ENCODE measurements at regions not wholly inside any gene's neighbourhood (a gene's known extent, or its start where the extent isn't known, plus 50 kb on each side); places are given as distances from the start of the nearest gene placed in this dataset.

DNA sequence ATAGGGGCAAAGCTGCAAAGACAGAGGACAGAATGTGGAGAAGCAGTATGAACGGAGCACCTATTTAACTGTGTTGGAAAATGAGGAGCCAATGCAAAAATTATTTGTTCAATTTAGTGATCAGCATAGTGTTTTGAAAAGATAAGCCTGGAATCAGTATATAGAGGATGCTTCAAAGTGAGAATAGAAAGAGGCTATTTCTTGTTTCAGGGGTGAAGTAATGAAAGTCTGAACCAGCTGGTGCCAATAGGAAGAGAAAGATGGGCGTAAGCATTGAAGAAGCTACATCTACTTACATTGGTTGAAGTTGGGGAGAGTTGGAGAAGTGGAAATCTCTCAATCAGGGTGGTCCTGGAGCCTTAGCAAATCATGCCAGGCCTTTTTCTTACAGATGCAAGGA lies 77.3 kb upstream of the SLC38A4 start:
- intact Hi-C loops (cut with micrococcal nuclease; ENCODE audit: unreplicated experiment), result no loop called here
- 28% methylated on average over 2 of the region's 2 CpGs for WGBS (ENCODE audit: low lambda C conversion rate)
- TF ChIP-seq ARID3A (IDR thresholded peaks at IDR 0.05; ENCODE audit: low read depth, low read length), result no peak
- no peak for TF ChIP-seq RNF2 (conservative IDR thresholded peaks at IDR 0.05; ENCODE audit: low read depth)
- TF ChIP-seq KAT7 (CRISPR knock-in tag; IDR thresholded peaks at IDR 0.05; ENCODE audit: borderline replicate concordance), result no peak
- FAIRE-seq, result no peak
- no peaks in the 10 kb centered on the region for H3K36me3 ChIP-seq (replicated peaks in 1 of 2; ENCODE audit: control insufficient read depth in 1 of 2, insufficient read depth in 2 of 2, low read length in 2 of 2)
- no peak for ATAC-seq
- H3K9ac ChIP-seq (ENCODE audit: insufficient read depth, low read depth, low read length), result no peak overlapping the region
- H3K27me3 ChIP-seq (ENCODE audit: control insufficient read depth in 1 of 2, insufficient read depth in 2 of 2, low read length in 2 of 2), result no peaks in the 10 kb centered on the region
- no peaks in the 10 kb centered on the region for H3K4me1 ChIP-seq (ENCODE audit: insufficient read depth, low read length)
- H4K20me1 ChIP-seq (ENCODE audit: insufficient read depth, low read length), result no peaks in the 10 kb centered on the region
- no peak for DNase-seq (ENCODE audit: low spot score)
- no peak overlapping the region for H3K4me2 ChIP-seq (ENCODE audit: low read depth, low read length)
- H3K4me3 ChIP-seq (replicated peaks in 1 of 3; ENCODE audit: insufficient read depth in 1 of 3, low read depth in 2 of 3, low read length in 3 of 3), result no peak overlapping the region
- no peak overlapping the region for H2AFZ ChIP-seq (ENCODE audit: low read length)
- H3K9me3 ChIP-seq (ENCODE audit: low read length), result no peaks in the 10 kb centered on the region
- in situ Hi-C loops (cut with HindIII; ENCODE audit: extremely low pct_ligation_motif_present, low pct_unique_long_range_greater_than_20kb), result no loop called here
- CTCF ChIA-PET (ENCODE audit: low intra/inter-chr PET ratio, low total read pairs), result no interaction called here
- no TSS peak for BruUV-seq (replicated peaks)
- POLR2A ChIA-PET, result no interaction called here
- H3K79me2 ChIP-seq (ENCODE audit: insufficient read depth, low read length), result no peaks in the 10 kb centered on the region
- no peak overlapping the region for H3K27ac ChIP-seq (ENCODE audit: extremely low read length, insufficient read depth, low read length)

DNA sequence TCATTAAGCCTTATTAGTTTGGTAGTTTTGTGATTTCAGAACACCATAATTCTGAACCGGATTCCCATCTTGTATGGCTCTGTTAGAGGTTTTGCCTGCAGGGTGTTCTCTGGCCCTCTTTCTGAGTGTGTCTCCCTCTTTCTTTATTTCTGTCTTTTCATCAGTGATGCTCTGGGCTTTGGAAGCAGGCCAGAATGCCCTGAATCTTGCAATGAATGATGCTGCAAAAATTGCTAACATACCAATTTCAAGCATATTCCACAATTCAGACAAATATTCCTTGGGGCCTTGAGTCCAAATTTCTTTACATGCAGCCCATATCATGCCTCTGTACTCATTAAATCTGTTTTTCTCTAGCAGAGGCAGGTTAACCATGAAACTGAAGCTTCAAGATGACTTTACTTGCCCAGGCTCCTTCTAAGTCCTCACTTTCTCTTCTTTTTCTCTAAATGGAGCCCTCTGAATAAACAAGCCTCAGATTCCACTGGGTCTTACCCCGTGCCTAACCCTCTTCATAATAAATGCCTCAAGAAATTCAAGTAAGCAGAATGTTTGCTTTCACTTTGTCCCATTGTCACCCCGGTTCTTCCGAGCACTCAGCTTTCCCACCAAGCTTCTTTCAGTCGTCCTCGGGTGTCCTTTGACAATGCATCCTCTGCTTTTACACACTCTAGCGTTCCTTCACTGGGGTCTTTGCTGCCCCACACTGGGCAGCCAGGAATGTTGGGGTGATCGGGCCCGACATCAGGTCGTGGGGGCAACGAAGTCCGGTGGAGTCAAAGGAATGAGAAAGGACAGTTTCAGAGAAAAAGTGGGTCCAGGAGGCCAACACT lies 78.8 kb upstream of the SLC38A4 start:
- Histone ChIP-seq H3K4me1 (ENCODE audit: insufficient read depth, low read length) (no peaks in the 10 kb centered on the region), H3K27me3 (ENCODE audit: control insufficient read depth in 1 of 2, insufficient read depth in 2 of 2, low read length in 2 of 2) (no peaks in the 10 kb centered on the region), H4K20me1 (ENCODE audit: insufficient read depth, low read length) (no peaks in the 10 kb centered on the region), H3K79me2 (ENCODE audit: insufficient read depth, low read length) (no peaks in the 10 kb centered on the region), H3K4me3 (replicated peaks in 1 of 3; ENCODE audit: insufficient read depth in 1 of 3, low read depth in 2 of 3, low read length in 3 of 3) (no peak overlapping the region), H3K36me3 (replicated peaks in 1 of 2; ENCODE audit: control insufficient read depth in 1 of 2, insufficient read depth in 2 of 2, low read length in 2 of 2) (no peaks in the 10 kb centered on the region), H3K9me3 (ENCODE audit: low read length) (no peaks in the 10 kb centered on the region), H3K27ac (ENCODE audit: extremely low read length, insufficient read depth, low read length) (no peak overlapping the region), H2AFZ (ENCODE audit: low read length) (no peak overlapping the region), H3K4me2 (ENCODE audit: low read depth, low read length) (no peak overlapping the region), H3K9ac (ENCODE audit: insufficient read depth, low read depth, low read length) (no peak overlapping the region)
- WGBS (ENCODE audit: low lambda C conversion rate), result 64% methylated on average over 12 of the region's 12 CpGs
- DNase-seq (ENCODE audit: low spot score) (no peak), ATAC-seq (no peak), FAIRE-seq (no peak)
- CTCF ChIA-PET (ENCODE audit: low intra/inter-chr PET ratio, low total read pairs), result no interaction called here
- POLR2A ChIA-PET, result no interaction called here
- intact Hi-C loops (cut with micrococcal nuclease; ENCODE audit: unreplicated experiment) (no loop called here), in situ Hi-C loops (cut with HindIII; ENCODE audit: extremely low pct_ligation_motif_present, low pct_unique_long_range_greater_than_20kb) (no loop called here)
- no TSS peak for BruUV-seq (replicated peaks)
- TF ChIP-seq KDM6A (CRISPR knock-in tag; IDR thresholded peaks at IDR 0.05; ENCODE audit: low read depth) (no peak), GRHL1 (CRISPR knock-in tag; conservative IDR thresholded peaks at IDR 0.05) (no peak), ZSCAN25 (CRISPR knock-in tag; IDR thresholded peaks at IDR 0.05) (no peak), IKZF5 (CRISPR knock-in tag; IDR thresholded peaks at IDR 0.05) (no peak)
- TF ChIP-seq, protein P1, sequence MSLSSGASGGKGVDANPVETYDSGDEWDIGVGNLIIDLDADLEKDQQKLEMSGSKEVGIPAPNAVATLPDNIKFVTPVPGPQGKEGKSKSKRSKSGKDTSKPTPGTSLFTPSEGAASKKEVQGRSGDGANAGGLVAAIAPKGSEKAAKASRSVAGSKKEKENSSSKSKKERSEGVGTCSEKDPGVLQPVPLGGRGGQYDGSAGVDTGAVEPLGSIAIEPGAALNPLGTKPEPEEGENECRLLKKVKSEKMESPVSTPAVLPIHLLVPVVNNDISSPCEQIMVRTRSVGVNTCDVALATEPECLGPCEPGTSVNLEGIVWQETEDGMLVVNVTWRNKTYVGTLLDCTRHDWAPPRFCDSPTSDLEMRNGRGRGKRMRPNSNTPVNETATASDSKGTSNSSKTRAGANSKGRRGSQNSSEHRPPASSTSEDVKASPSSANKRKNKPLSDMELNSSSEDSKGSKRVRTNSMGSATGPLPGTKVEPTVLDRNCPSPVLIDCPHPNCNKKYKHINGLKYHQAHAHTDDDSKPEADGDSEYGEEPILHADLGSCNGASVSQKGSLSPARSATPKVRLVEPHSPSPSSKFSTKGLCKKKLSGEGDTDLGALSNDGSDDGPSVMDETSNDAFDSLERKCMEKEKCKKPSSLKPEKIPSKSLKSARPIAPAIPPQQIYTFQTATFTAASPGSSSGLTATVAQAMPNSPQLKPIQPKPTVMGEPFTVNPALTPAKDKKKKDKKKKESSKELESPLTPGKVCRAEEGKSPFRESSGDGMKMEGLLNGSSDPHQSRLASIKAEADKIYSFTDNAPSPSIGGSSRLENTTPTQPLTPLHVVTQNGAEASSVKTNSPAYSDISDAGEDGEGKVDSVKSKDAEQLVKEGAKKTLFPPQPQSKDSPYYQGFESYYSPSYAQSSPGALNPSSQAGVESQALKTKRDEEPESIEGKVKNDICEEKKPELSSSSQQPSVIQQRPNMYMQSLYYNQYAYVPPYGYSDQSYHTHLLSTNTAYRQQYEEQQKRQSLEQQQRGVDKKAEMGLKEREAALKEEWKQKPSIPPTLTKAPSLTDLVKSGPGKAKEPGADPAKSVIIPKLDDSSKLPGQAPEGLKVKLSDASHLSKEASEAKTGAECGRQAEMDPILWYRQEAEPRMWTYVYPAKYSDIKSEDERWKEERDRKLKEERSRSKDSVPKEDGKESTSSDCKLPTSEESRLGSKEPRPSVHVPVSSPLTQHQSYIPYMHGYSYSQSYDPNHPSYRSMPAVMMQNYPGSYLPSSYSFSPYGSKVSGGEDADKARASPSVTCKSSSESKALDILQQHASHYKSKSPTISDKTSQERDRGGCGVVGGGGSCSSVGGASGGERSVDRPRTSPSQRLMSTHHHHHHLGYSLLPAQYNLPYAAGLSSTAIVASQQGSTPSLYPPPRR (CRISPR knock-in tag; IDR thresholded peaks at IDR 0.05; ENCODE audit: borderline replicate concordance), result no peak

Measured in HepG2 (cell line).